HepG2 (cell line): ENCODE measurements at regions not wholly inside any gene's neighbourhood (a gene's known extent, or its start where the extent isn't known, plus 50 kb on each side); places are given as distances from the start of the nearest gene placed in this dataset.

Experiments used
- ARID2 ChIP-seq: sonication (generic); formaldehyde crosslinking; IDR thresholded peaks from 2 replicates; pipeline ENCODE4 v1.8.1; 2022; ENCODE audit warnings: mild to moderate bottlenecking, missing genetic modification reagents, borderline replicate concordance
- DMAP1 ChIP-seq: IDR thresholded peaks from 2 replicates; pipeline ENCODE4 v1.6.1; 2016
- EED ChIP-seq: sonication (generic); formaldehyde crosslinking; IDR thresholded peaks from 2 replicates; pipeline ENCODE4 v1.5.0; 2020; ENCODE audit warnings: mild to moderate bottlenecking, missing genetic modification reagents
- FOXM1 ChIP-seq: sonication (generic); formaldehyde crosslinking; IDR thresholded peaks from 2 replicates; pipeline ENCODE4 v1.5.0; 2020; ENCODE audit warnings: missing genetic modification reagents
- GLMP ChIP-seq: sonication (generic); formaldehyde crosslinking; IDR thresholded peaks from 2 replicates; pipeline ENCODE4 v1.9.0; 2021; ENCODE audit warnings: missing genetic modification reagents, mild to moderate bottlenecking, borderline replicate concordance
- HMG20B ChIP-seq: conservative IDR thresholded peaks from 2 replicates; pipeline ENCODE4 v1.6.1; 2016; ENCODE audit warnings: missing genetic modification reagents, missing compliant biosample characterization
- KDM4B ChIP-seq: sonication (generic); formaldehyde crosslinking; IDR thresholded peaks from 2 replicates; pipeline ENCODE4 v1.4.0; 2020; ENCODE audit warnings: missing genetic modification reagents
- KDM6A ChIP-seq: IDR thresholded peaks from 2 replicates; pipeline ENCODE4 v1.6.1; 2016; ENCODE audit warnings: low read depth
- KLF12 ChIP-seq: sonication (generic); formaldehyde crosslinking; IDR thresholded peaks from 2 replicates; pipeline ENCODE4 v1.4.0; 2020; ENCODE audit warnings: missing genetic modification reagents, borderline replicate concordance
- MEIS1 ChIP-seq: sonication (generic); formaldehyde crosslinking; IDR thresholded peaks from 2 replicates; pipeline ENCODE4 v1.9.0; 2021; ENCODE audit warnings: mild to moderate bottlenecking, missing genetic modification reagents, moderate library complexity, borderline replicate concordance
- NCOR1 ChIP-seq: fragments of 200-600 bp; sonication (generic); IDR thresholded peaks from 2 replicates; pipeline ENCODE4 v1.7.0; 2017; ENCODE audit warnings: antibody characterized with exemption, low read length, borderline replicate concordance
- NR3C1 ChIP-seq: sonication (generic); formaldehyde crosslinking; IDR thresholded peaks from 2 replicates; pipeline ENCODE4 v1.4.0; 2020; ENCODE audit warnings: missing genetic modification reagents
- RFX3 ChIP-seq: IDR thresholded peaks from 2 replicates; pipeline ENCODE4 v1.6.1; 2016; ENCODE audit warnings: missing biosample characterization, missing genetic modification reagents
- SATB2 ChIP-seq: sonication (generic); formaldehyde crosslinking; IDR thresholded peaks from 2 replicates; pipeline ENCODE4 v1.5.0; 2020; ENCODE audit warnings: missing genetic modification reagents
- SUZ12 ChIP-seq: fragments of 150-350 bp; IDR thresholded peaks from 2 replicates; pipeline ENCODE4 v1.6.1; 2014; ENCODE audit warnings: low read depth, low read length
- TBP ChIP-seq: sonication (generic); formaldehyde crosslinking; IDR thresholded peaks from 2 replicates; pipeline ENCODE4 v1.5.0; 2020; ENCODE audit warnings: missing genetic modification reagents
- TFDP1 ChIP-seq: IDR thresholded peaks from 2 replicates; pipeline ENCODE4 v1.6.1; 2016; ENCODE audit warnings: missing compliant biosample characterization, missing genetic modification reagents, borderline replicate concordance
- TFDP2 ChIP-seq: sonication (generic); formaldehyde crosslinking; IDR thresholded peaks from 2 replicates; pipeline ENCODE4 v1.4.0; 2020; ENCODE audit warnings: missing genetic modification reagents
- ZBTB20 ChIP-seq: sonication (generic); formaldehyde crosslinking; IDR thresholded peaks from 2 replicates; pipeline ENCODE4 v1.8.1; 2023; ENCODE audit warnings: missing genetic modification reagents, low read depth, mild to moderate bottlenecking, borderline replicate concordance
- ZNF124 ChIP-seq: sonication (generic); formaldehyde crosslinking; IDR thresholded peaks from 2 replicates; pipeline ENCODE4 v1.4.0; 2020; ENCODE audit warnings: missing genetic modification reagents
- ZNF274 ChIP-seq: sonication (generic); formaldehyde crosslinking; IDR thresholded peaks from 2 replicates; pipeline ENCODE4 v1.5.1; 2020; ENCODE audit warnings: mild to moderate bottlenecking, missing genetic modification reagents
- ZNF280D ChIP-seq: sonication (generic); formaldehyde crosslinking; IDR thresholded peaks from 2 replicates; pipeline ENCODE4 v1.5.1; 2020; ENCODE audit warnings: mild to moderate bottlenecking, missing genetic modification reagents
- ZNF296 ChIP-seq: sonication (generic); formaldehyde crosslinking; conservative IDR thresholded peaks from 2 replicates; pipeline ENCODE4 v1.5.0; 2020; ENCODE audit warnings: mild to moderate bottlenecking, missing genetic modification reagents
- ZNF350 ChIP-seq: sonication (generic); formaldehyde crosslinking; IDR thresholded peaks from 2 replicates; pipeline ENCODE4 v1.4.0; 2020; ENCODE audit warnings: mild to moderate bottlenecking, low read depth, missing genetic modification reagents, borderline replicate concordance
- ZNF354B ChIP-seq: sonication (generic); formaldehyde crosslinking; IDR thresholded peaks from 2 replicates; pipeline ENCODE4 v1.8.0; 2022; ENCODE audit warnings: mild to moderate bottlenecking, missing genetic modification reagents
- ZNF550 ChIP-seq: sonication (generic); formaldehyde crosslinking; IDR thresholded peaks from 2 replicates; pipeline ENCODE4 v1.4.0; 2020; ENCODE audit warnings: mild to moderate bottlenecking, missing genetic modification reagents, borderline replicate concordance
- ZNF567 ChIP-seq: sonication (generic); formaldehyde crosslinking; IDR thresholded peaks from 2 replicates; pipeline ENCODE4 v1.8.1; 2023; ENCODE audit warnings: mild to moderate bottlenecking, missing genetic modification reagents, borderline replicate concordance
- ZNF782 ChIP-seq: sonication (generic); formaldehyde crosslinking; IDR thresholded peaks from 2 replicates; pipeline ENCODE4 v1.4.0; 2020; ENCODE audit warnings: missing genetic modification reagents, mild to moderate bottlenecking, borderline replicate concordance

- no peak for TF ChIP-seq ZNF354B
- no peak for TF ChIP-seq SUZ12
- TF ChIP-seq ARID2, result 0 out of 2 replicates have a peak, but pooled peaks have one; percentile 41
- TF ChIP-seq TBP (CRISPR knock-in tag), result no peak
- no peak for TF ChIP-seq FOXM1 (CRISPR knock-in tag)
- no peak for TF ChIP-seq HMG20B
- TF ChIP-seq TFDP2 (CRISPR knock-in tag), result no peak
- TF ChIP-seq ZNF274 (CRISPR knock-in tag), result no peak
- TF ChIP-seq RFX3 (CRISPR knock-in tag), result no peak
- TF ChIP-seq SATB2 (CRISPR knock-in tag), result no peak
- no peak for TF ChIP-seq ZNF350 (CRISPR knock-in tag)
- no peak for TF ChIP-seq ZNF567 (CRISPR knock-in tag)
- no peak for TF ChIP-seq EED (CRISPR knock-in tag)
- no peak for TF ChIP-seq ZNF296 (CRISPR knock-in tag)
- TF ChIP-seq MEIS1 (CRISPR knock-in tag), result no peak
- TF ChIP-seq GLMP, result no peak
- no peak for TF ChIP-seq NR3C1 (CRISPR knock-in tag)
- no peak for TF ChIP-seq KLF12 (CRISPR knock-in tag)
- TF ChIP-seq ZNF782, result no peak
- TF ChIP-seq DMAP1, result no peak
- no peak for TF ChIP-seq ZNF280D (CRISPR knock-in tag)
- TF ChIP-seq TFDP1 (CRISPR knock-in tag), result no peak
- TF ChIP-seq KDM4B (CRISPR knock-in tag), result 0 out of 2 replicates have a peak, but pooled peaks have one; percentile 26
- TF ChIP-seq ZNF550 (CRISPR knock-in tag), result no peak
- no peak for TF ChIP-seq ZNF124 (CRISPR knock-in tag)
- TF ChIP-seq KDM6A (CRISPR knock-in tag), result peak; percentile 58; the same call in 1 of the 2 replicates
- no peak for TF ChIP-seq NCOR1
- TF ChIP-seq ZBTB20 (CRISPR knock-in tag), result peak; percentile 88; the same call in 1 of the 2 replicates
Observed at GRCh38 chr18:39344487-39344886, 1778.9 kb upstream of the CELF4 start (continued).
